ENCODE measurements at regions not wholly inside any gene's neighbourhood (a gene's known extent, or its start where the extent isn't known, plus 50 kb on each side); places are given as distances from the start of the nearest gene placed in this dataset.

DNA sequence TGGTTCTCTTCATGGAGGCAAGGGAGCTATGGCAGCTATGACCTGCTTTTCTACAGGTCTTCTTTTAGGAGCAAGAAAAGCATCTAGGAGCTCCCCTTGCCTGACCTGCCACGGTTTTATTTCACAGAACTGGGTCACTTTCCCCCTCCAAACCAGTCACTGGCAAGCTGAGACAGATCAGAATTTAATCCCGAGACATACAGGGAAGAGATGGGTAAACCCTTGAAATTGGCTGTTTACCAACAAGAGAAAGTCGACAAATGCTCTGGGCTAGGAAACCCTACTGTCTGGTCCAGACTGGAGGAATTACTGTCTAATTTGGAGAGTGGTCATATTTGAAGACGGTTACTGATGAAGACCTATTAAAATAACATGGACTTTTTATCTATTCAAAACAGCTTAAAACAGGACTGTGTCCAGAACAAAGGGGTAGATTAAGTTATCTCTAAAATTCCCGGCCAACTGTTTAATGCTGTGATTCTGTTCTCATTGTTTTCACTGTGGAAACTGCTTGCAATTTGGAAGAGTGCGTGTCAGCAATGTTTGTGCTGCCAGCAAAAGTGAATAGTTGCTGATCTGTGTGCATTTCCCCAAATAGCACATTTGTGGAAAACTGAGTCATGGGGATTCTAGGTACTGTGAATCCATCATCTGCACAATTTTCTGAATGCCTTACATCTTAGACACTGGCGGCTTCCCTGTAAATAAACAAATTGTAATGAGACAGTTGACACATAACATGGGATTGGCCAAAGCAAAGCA lies 73.4 kb upstream of the EEA1 start:
- FAIRE-seq: no peak
- DNase-seq (ENCODE audit: low read depth): peak; percentile 90
- Histone ChIP-seq H3K36me3 (ENCODE audit: control insufficient read depth, insufficient read depth, low read length) (no peaks in the 10 kb centered on the region), H3K27me3 (ENCODE audit: control insufficient read depth, insufficient read depth, low read length) (no peaks in the 10 kb centered on the region), H3K4me3 (ENCODE audit: low read depth, low read length) (no peak overlapping the region)
- TF ChIP-seq, protein P1, sequence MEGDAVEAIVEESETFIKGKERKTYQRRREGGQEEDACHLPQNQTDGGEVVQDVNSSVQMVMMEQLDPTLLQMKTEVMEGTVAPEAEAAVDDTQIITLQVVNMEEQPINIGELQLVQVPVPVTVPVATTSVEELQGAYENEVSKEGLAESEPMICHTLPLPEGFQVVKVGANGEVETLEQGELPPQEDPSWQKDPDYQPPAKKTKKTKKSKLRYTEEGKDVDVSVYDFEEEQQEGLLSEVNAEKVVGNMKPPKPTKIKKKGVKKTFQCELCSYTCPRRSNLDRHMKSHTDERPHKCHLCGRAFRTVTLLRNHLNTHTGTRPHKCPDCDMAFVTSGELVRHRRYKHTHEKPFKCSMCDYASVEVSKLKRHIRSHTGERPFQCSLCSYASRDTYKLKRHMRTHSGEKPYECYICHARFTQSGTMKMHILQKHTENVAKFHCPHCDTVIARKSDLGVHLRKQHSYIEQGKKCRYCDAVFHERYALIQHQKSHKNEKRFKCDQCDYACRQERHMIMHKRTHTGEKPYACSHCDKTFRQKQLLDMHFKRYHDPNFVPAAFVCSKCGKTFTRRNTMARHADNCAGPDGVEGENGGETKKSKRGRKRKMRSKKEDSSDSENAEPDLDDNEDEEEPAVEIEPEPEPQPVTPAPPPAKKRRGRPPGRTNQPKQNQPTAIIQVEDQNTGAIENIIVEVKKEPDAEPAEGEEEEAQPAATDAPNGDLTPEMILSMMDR (IDR thresholded peaks at IDR 0.05; ENCODE audit: insufficient read depth, low read length, severe bottlenecking): no peak

DNA sequence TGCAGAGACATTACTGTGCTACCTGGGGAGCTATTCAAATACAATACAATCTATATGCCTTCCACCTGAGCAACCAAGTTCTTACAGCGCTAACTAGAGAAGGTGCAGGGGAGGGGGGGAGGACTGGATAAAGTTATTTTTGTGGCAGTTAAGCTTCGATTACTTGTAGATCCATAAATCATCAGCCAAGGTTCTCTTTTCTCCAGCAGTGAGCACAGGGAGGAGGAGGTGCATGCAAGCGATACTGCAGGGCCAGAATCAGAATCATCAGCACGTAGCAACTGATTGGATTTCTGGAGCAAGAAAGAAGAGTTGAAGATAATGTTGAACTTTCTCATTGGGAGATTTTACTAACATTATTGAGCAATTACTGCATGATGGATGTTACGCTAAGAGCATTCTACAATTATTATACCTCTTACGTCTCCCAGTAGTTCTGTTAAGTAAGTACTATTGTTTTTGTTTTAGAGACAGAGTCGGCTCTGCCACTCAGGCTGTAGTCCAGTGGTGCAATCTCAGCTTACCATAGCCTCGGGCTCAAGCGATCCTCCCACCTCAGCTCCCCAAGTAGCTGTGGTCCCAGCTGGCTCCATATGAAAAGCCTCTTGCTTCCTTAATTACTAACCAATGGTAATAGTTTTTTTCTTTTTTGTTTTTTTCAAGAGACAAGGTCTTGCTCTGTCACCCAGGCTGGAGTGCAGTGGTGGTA lies 74.6 kb upstream of the EEA1 start:
- Histone ChIP-seq H3K27me3 (ENCODE audit: control insufficient read depth, insufficient read depth, low read length) (no peaks in the 10 kb centered on the region), H3K36me3 (ENCODE audit: control insufficient read depth, insufficient read depth, low read length) (no peaks in the 10 kb centered on the region), H3K4me3 (ENCODE audit: low read depth, low read length) (no peak overlapping the region)
- FAIRE-seq (no peak), DNase-seq (ENCODE audit: low read depth) (no peak)
- TF ChIP-seq, protein P1 (IDR thresholded peaks at IDR 0.05; ENCODE audit: insufficient read depth, low read length, severe bottlenecking): no peak

DNA sequence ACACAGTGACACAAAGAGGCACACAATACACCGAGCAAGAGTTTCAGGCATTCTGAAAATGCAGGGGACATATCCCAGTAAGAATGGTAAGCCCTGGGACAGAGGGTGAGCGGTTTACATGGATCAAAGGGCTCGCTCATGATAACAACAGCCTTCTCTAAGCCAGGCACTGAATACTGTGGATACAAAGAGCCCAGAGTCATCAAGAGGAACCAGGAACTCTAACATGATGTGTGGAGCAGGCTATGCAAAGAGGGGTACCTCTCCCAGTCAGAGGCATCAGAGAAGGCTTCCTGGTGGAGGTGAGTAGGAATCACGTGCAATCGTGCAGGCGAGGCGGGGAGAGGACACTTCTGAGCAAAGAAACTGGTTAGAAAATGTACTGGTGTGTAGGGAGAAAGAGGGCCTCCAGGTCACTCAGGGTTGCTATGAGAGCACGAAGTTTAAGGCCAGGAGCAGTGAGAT lies 76.9 kb upstream of the EEA1 start:
- Histone ChIP-seq H3K36me3 (ENCODE audit: control insufficient read depth, insufficient read depth, low read length) (no peaks in the 10 kb centered on the region), H3K27me3 (ENCODE audit: control insufficient read depth, insufficient read depth, low read length) (no peaks in the 10 kb centered on the region), H3K4me3 (ENCODE audit: low read depth, low read length) (no peak overlapping the region)
- DNase-seq (ENCODE audit: low read depth): no peak
- TF ChIP-seq, protein P1 (IDR thresholded peaks at IDR 0.05; ENCODE audit: insufficient read depth, low read length, severe bottlenecking): no peak
- FAIRE-seq: no peak

DNA sequence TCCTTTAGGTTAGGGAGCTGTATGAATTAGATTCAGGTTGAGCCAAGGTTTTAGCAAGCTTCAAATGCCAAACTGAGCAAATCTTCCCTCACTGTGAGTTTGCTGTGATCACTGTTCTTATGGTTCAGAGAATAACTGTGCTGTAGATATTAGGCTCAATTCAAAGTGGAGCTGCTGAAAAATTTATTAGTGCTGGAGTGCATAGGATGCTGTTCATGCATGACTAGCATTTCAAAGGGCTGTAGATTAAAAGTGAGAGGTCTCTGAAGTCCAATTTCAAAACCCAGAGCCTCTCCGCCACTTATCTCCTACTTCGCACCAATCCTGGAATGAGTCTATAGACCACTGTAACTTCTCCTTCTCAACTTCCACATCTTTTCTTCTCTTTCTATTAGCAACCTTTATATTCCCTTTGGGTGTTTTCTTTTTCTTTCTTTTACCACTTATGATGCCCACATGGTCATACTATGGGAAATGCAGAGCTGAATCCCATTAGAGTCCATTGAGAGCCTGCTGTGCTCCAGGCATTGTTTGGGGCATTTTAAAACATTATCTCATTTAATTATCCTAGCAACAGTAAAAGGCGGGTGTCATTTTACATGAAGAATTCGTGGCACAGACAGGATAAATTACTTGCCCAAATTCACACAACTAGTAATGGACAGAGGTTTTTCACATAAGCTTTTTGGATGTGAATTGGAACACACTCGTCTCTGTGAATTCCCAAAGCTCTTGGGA lies 77.5 kb upstream of the EEA1 start:
- no peak overlapping the region for H3K4me3 ChIP-seq (ENCODE audit: low read depth, low read length)
- DNase-seq (ENCODE audit: low read depth) (no peak), FAIRE-seq (no peak)
- no peaks in the 10 kb centered on the region for H3K36me3 ChIP-seq (ENCODE audit: control insufficient read depth, insufficient read depth, low read length)
- no peaks in the 10 kb centered on the region for H3K27me3 ChIP-seq (ENCODE audit: control insufficient read depth, insufficient read depth, low read length)
- TF ChIP-seq, protein P1 (IDR thresholded peaks at IDR 0.05; ENCODE audit: insufficient read depth, low read length, severe bottlenecking): no peak

DNA sequence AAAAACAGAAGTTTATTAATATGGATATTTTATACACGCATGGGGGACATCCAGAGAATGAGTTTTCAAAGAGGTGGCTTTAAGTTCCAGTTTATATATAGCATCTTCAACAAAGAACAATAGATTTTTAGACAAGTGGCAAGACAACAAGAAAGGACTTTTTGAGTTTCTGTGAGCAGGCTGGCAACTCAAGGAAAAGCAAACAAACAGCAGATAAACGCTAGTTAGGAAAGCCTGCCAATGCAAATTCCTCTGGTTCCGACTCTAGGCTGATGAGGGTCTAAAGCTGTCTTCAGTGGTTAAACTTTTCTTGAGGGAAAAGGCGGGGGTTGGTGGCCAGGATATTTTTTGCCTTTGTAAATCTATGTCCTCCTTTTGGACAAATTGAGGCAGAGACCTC lies 78.4 kb upstream of the EEA1 start:
- no peak for DNase-seq (ENCODE audit: low read depth)
- H3K27me3 ChIP-seq (ENCODE audit: control insufficient read depth, insufficient read depth, low read length): no peaks in the 10 kb centered on the region
- no peak for FAIRE-seq
- H3K36me3 ChIP-seq (ENCODE audit: control insufficient read depth, insufficient read depth, low read length): no peaks in the 10 kb centered on the region
- H3K4me3 ChIP-seq (ENCODE audit: low read depth, low read length): no peak overlapping the region
- TF ChIP-seq, protein P1 (IDR thresholded peaks at IDR 0.05; ENCODE audit: insufficient read depth, low read length, severe bottlenecking): no peak
